Endothelial cell of umbilical vein (primary cell): ENCODE measurements at regions not wholly inside any gene's neighbourhood (a gene's known extent, or its start where the extent isn't known, plus 50 kb on each side); places are given as distances from the start of the nearest gene placed in this dataset.

Experiments used
- BruUV-seq: library from RNA; stranded (reverse); fragments of 400-500 nt; replicated peaks from 2 replicates; lab custom pipeline; 2021; lab: Mats Ljungman, UMichigan
- CTCF ChIA-PET: fragments of 300-600, 350-600 bp; sonication (Branson Sonifier 250); formaldehyde crosslinking; loops from one replicate; lab custom pipeline; 2021; ENCODE audit warnings: antibody characterized with exemption, inconsistent platforms; lab: Charles Lee
- POLR2A ChIA-PET: fragments of 300-600, 350-600 bp; sonication (Branson Sonifier 250); formaldehyde crosslinking; loops from one replicate; lab custom pipeline; 2021; ENCODE audit warnings: antibody characterized with exemption, inconsistent platforms; lab: Charles Lee
- DNase-seq: peaks from one replicate; pipeline ENCODE4 v3.0.0-alpha.2; 2011; ENCODE audit warnings: low read depth, low spot score
- FAIRE-seq: peaks from 2 replicates; lab custom pipeline; 2011; peaks lifted over from hg19 to GRCh38; lab: Jason Lieb, UNC
- H2AFZ ChIP-seq: 2 replicates; pipeline ENCODE4 v1.6.0; 2012; ENCODE audit warnings: low read depth, low read length, control low read depth, inconsistent platforms
- H3K27ac ChIP-seq: 2 replicates; pipeline ENCODE4 v1.5.1; 2011; ENCODE audit warnings: low read depth, mild to moderate bottlenecking, control low read depth, low read length, moderate library complexity; ENCODE audit not compliant: insufficient read depth
- H3K27me3 ChIP-seq, 2 experiments: 2 replicates each; pipeline versions ENCODE4 v1.6.0 to v1.6.1; 2011; ENCODE audit warnings: low read length in 2 of 2, mixed read lengths in 1 of 2; ENCODE audit not compliant: control insufficient read depth in 2 of 2, insufficient read depth in 2 of 2
- H3K36me3 ChIP-seq, 2 experiments: 2 replicates in 1 of 2; 3 replicates in 1 of 2; pipeline ENCODE4 v1.5.1; 2011; ENCODE audit warnings: low read length in 2 of 2, mild to moderate bottlenecking in 1 of 2, moderate library complexity in 1 of 2; ENCODE audit not compliant: control insufficient read depth in 2 of 2, insufficient read depth in 2 of 2; ENCODE audit errors: extremely low read depth in 1 of 2
- H3K4me1 ChIP-seq: 3 replicates; pipeline ENCODE4 v1.5.1; 2011; ENCODE audit warnings: mild to moderate bottlenecking, low read length; ENCODE audit not compliant: control insufficient read depth, insufficient read depth; ENCODE audit errors: extremely low read depth
- H3K4me2 ChIP-seq: 2 replicates; pipeline ENCODE4 v1.6.1; 2011; ENCODE audit warnings: low read length, control low read depth, mixed read lengths; ENCODE audit not compliant: insufficient read depth
- H3K4me3 ChIP-seq, 3 experiments: fragments of 200-600 bp in 1 of 3; sonication (generic), shearing (Covaris generic) in 1 of 3; replicated peaks in 1 of 3; 2 replicates each; pipeline ENCODE4 v1.5.1; 2011 to 2016; ENCODE audit warnings: control low read depth in 3 of 3, low read length in 3 of 3, mild to moderate bottlenecking in 2 of 3, inconsistent platforms in 1 of 3, low read depth in 1 of 3, moderate library complexity in 1 of 3; ENCODE audit not compliant: insufficient read depth in 1 of 3
- H3K79me2 ChIP-seq: 2 replicates; pipeline ENCODE4 v1.6.0; 2012; ENCODE audit warnings: low read length, inconsistent platforms; ENCODE audit not compliant: control insufficient read depth, insufficient read depth
- H3K9ac ChIP-seq: replicated peaks from 2 replicates; pipeline ENCODE3; 2011; ENCODE audit warnings: low read length, control low read depth; ENCODE audit not compliant: insufficient read depth; ENCODE audit errors: extremely low read depth
- H3K9me1 ChIP-seq: replicated peaks from 3 replicates; pipeline ENCODE4 v1.6.0; 2011; ENCODE audit warnings: mild to moderate bottlenecking, low read length; ENCODE audit not compliant: control insufficient read depth, insufficient read depth; ENCODE audit errors: extremely low read depth
- H3K9me3 ChIP-seq: replicated peaks from 2 replicates; pipeline ENCODE4 v1.5.1; 2012; ENCODE audit warnings: low read length, inconsistent platforms; ENCODE audit not compliant: control insufficient read depth, insufficient read depth
- H4K20me1 ChIP-seq: replicated peaks from 2 replicates; pipeline ENCODE3; 2011; ENCODE audit warnings: mild to moderate bottlenecking, low read length; ENCODE audit not compliant: control insufficient read depth, insufficient read depth; ENCODE audit errors: extremely low read depth
- CTCF ChIP-seq, 2 donors: IDR thresholded peaks; 1 replicate in 1 of 2; 2 replicates in 1 of 2; pipeline ENCODE4 v1.5.1; 2011; ENCODE audit warnings: low read length in 2 of 2, mild to moderate bottlenecking in 2 of 2, moderate library complexity in 2 of 2, control low read depth in 1 of 2, inconsistent platforms in 1 of 2, low read depth in 1 of 2; ENCODE audit not compliant: insufficient read depth in 1 of 2; ENCODE audit errors: extremely low read depth in 1 of 2
- EZH2 ChIP-seq: IDR thresholded peaks from 2 replicates; pipeline ENCODE4 v1.6.1; 2012; ENCODE audit warnings: borderline replicate concordance, low read depth, mild to moderate bottlenecking, moderate library complexity, low read length, inconsistent platforms; ENCODE audit not compliant: severe bottlenecking
- FOS ChIP-seq: IDR thresholded peaks from 2 replicates; pipeline ENCODE4 v1.6.1; 2011; ENCODE audit warnings: mild to moderate bottlenecking, low read length, moderate library complexity, borderline replicate concordance; ENCODE audit not compliant: insufficient read depth
- GATA2 ChIP-seq: IDR thresholded peaks from 2 replicates; pipeline ENCODE4 v1.7.0; 2011; ENCODE audit warnings: low read depth, mild to moderate bottlenecking, moderate library complexity, mixed read lengths, low read length; ENCODE audit not compliant: insufficient read length, insufficient read depth
- MYC ChIP-seq: IDR thresholded peaks from one replicate; pipeline ENCODE4 v1.6.1; 2011; ENCODE audit warnings: mild to moderate bottlenecking, low read depth, low read length
- POLR2A ChIP-seq: IDR thresholded peaks from 2 replicates; pipeline ENCODE4 v1.6.1; 2012; ENCODE audit warnings: low read depth, mild to moderate bottlenecking, control low read depth, low read length
- POLR2AphosphoS5 ChIP-seq: IDR thresholded peaks from 2 replicates; pipeline ENCODE4 v1.6.1; 2012; ENCODE audit warnings: low read depth, mild to moderate bottlenecking, control low read depth, low read length, moderate library complexity; ENCODE audit not compliant: insufficient read depth
- dilution Hi-C: fragments of 300-500 bp; cut with MboI; formaldehyde crosslinking; loops from one replicate; pipeline ENCODE4 v1.15.0; 2019; ENCODE audit warnings: low sequenced_read_pairs; ENCODE audit not compliant: extremely low pct_ligation_motif_present
- intact Hi-C: fragments of 100-400 bp; cut with micrococcal nuclease; formaldehyde crosslinking; loops from one replicate; pipeline ENCODE4 v1.10.0; 2022
- TF ChIP-seq, protein P1 (sequence below): IDR thresholded peaks from 2 replicates; pipeline ENCODE4 v1.6.1; 2011; ENCODE audit not compliant: insufficient read depth, insufficient read length

GRCh38 chr11:23013509-23013908 lies 153.2 kb upstream of the CCDC179 start:
- dilution Hi-C loops = no loop called here
- no peaks in the 10 kb centered on the region for H3K36me3 ChIP-seq
- CTCF ChIA-PET = no interaction called here
- H4K20me1 ChIP-seq = no peaks in the 10 kb centered on the region
- POLR2A ChIA-PET = no interaction called here
- TF ChIP-seq FOS (no peak), POLR2AphosphoS5 (no peak), GATA2 (no peak)
- TF ChIP-seq, protein P1, sequence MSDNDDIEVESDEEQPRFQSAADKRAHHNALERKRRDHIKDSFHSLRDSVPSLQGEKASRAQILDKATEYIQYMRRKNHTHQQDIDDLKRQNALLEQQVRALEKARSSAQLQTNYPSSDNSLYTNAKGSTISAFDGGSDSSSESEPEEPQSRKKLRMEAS = no peak
- BruUV-seq = no TSS peak
- H3K9ac ChIP-seq = no peak overlapping the region
- intact Hi-C loops = no loop called here
- no peak overlapping the region for H3K4me3 ChIP-seq
- FAIRE-seq (no peak), DNase-seq (no peak)
- H3K9me3 ChIP-seq = no peaks in the 10 kb centered on the region
- H3K27me3 ChIP-seq = peaks cover 0 to 2% of the 10 kb centered on the region in 2 experiments
- H3K4me2 ChIP-seq = no peak overlapping the region
- H2AFZ ChIP-seq = no peak overlapping the region
- no peaks in the 10 kb centered on the region for H3K9me1 ChIP-seq
- no peaks in the 10 kb centered on the region for H3K79me2 ChIP-seq
- H3K27ac ChIP-seq = no peak overlapping the region
- H3K4me1 ChIP-seq = no peaks in the 10 kb centered on the region

DNA sequence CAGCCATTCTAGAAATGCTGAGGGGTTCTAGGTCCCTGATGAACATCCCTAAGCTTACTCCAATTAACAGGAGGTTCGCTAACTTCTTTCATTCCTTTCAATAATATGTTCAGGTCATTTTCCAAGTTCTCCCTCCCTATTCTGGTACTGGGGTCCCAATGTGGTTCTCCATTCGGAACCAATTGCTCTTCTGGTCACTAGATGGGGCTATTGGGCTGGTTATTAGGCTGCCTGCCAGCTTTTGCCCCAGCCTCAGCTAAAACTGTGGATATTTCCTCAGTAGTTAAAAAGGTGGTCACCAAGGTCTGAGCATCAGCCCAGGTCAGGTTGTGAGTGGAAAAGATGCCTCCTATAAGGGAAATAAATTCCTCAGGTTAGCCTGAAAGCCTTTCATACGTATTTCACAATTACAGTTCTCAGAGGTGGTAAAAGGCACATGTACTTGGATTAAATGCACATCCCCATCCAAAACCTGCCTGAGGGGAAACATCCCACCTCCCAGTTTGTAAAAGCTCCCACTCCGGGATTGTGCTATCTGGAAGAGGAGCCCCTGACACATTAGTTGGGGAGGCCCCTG lies 161.1 kb upstream of the CCDC179 start:
- Histone ChIP-seq H3K4me2 (no peak overlapping the region), H3K9me1 (no peaks in the 10 kb centered on the region), H3K27me3 (no peaks in the 10 kb centered on the region), H3K4me1 (no peaks in the 10 kb centered on the region), H3K27ac (no peak overlapping the region), H3K36me3 (no peaks in the 10 kb centered on the region), H4K20me1 (no peaks in the 10 kb centered on the region), H2AFZ (no peak overlapping the region), H3K4me3 (no peak overlapping the region), H3K79me2 (no peaks in the 10 kb centered on the region), H3K9me3 (no peaks in the 10 kb centered on the region), H3K9ac (no peak overlapping the region)
- dilution Hi-C loops = no loop called here
- intact Hi-C loops = loop anchor here (1.0 to 5.0 kb wide), 6 partner anchors 91 to 1365 kb away; no protein-coding TSS in a partner anchor
- ChIA-PET POLR2A (no interaction called here), CTCF (interaction anchor here (1.0 to 3.9 kb wide), 12 partner anchors 14 to 1365 kb away, joined by 3 to 47 read pairs (median 5); no protein-coding TSS in a partner anchor)
- FAIRE-seq = peak; percentile 72
- DNase-seq = peak; percentile 33
- BruUV-seq = no TSS peak
- TF ChIP-seq MYC (no peak), POLR2A (no peak), EZH2 (no peak), POLR2AphosphoS5 (no peak), CTCF (IDR thresholded peaks at IDR 0.05; ENCODE audit: extremely low read depth in 1 of 2, insufficient read depth in 1 of 2, low read depth in 1 of 2, low read length in 2 of 2) (peak; percentile 60 to 66)
